Osteocyte (in vitro differentiated cells): ENCODE measurements at regions not wholly inside any gene's neighbourhood (a gene's known extent, or its start where the extent isn't known, plus 50 kb on each side); places are given as distances from the start of the nearest gene placed in this dataset.

Source experiments
- DNase-seq: peaks from one replicate; pipeline ENCODE4 v3.0.0; 2021; ENCODE audit warnings: mixed read lengths; ENCODE audit not compliant: unreplicated experiment; ENCODE audit errors: extremely low spot score
- H3K27ac Mint-ChIP-seq: one replicate; pipeline ENCODE4 v1.8.0; 2021; ENCODE audit warnings: mild to moderate bottlenecking, mixed read lengths; ENCODE audit not compliant: unreplicated experiment
- H3K27me3 Mint-ChIP-seq: one replicate; pipeline ENCODE4 v1.8.0; 2021; ENCODE audit warnings: mixed read lengths; ENCODE audit not compliant: unreplicated experiment
- H3K36me3 Mint-ChIP-seq: one replicate; pipeline ENCODE4 v1.8.0; 2021; ENCODE audit warnings: mixed read lengths; ENCODE audit not compliant: unreplicated experiment
- H3K4me1 Mint-ChIP-seq: one replicate; pipeline ENCODE4 v1.8.0; 2021; ENCODE audit warnings: mixed read lengths; ENCODE audit not compliant: unreplicated experiment
- H3K4me3 Mint-ChIP-seq: one replicate; pipeline ENCODE4 v1.8.0; 2021; ENCODE audit warnings: mild to moderate bottlenecking, moderate library complexity, mixed read lengths; ENCODE audit not compliant: unreplicated experiment
- H3K9me3 Mint-ChIP-seq: one replicate; pipeline ENCODE4 v1.8.0; 2021; ENCODE audit warnings: mixed read lengths; ENCODE audit not compliant: unreplicated experiment
- TF ChIP-seq, protein P1 (sequence below): fragments of 200-600 bp; sonication (generic); IDR thresholded peaks from 2 replicates; pipeline ENCODE4 v1.5.0; 2021; ENCODE audit warnings: antibody characterized with exemption, mild to moderate bottlenecking, moderate library complexity

DNA sequence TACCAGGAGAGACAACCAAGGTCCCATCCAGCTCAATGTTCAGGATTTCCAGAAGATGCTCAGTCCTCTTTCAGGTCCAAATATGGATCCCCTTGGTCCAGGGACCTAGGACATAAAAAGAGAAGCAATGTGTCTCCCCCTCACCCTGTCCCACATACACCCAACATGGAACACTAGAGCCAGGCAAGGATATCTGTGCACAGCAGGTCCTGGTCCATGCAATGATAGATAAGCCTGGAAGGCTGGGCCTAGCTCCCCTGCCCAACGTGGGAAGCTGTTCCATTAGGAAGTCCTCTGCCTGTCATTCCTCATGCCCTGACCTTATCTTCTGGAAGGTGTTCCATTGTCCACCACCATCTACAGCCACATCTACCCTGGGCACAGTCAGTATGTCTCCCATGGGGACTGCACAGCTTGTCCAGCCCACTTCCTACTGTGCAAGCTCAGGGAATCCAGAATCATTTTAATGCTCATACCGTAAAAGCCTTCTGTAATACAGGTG is 1434.8 kb downstream of the TBC1D22A start:
- Mint-ChIP-seq H3K4me1 (peaks cover 7% of the 10 kb centered on the region), H3K4me3 (no peak overlapping the region), H3K9me3 (peaks cover 2% of the 10 kb centered on the region), H3K27ac (no peak overlapping the region), H3K27me3 (peaks cover 9% of the 10 kb centered on the region), H3K36me3 (no peaks in the 10 kb centered on the region)
- peak; percentile 51 for DNase-seq
- TF ChIP-seq, protein P1, sequence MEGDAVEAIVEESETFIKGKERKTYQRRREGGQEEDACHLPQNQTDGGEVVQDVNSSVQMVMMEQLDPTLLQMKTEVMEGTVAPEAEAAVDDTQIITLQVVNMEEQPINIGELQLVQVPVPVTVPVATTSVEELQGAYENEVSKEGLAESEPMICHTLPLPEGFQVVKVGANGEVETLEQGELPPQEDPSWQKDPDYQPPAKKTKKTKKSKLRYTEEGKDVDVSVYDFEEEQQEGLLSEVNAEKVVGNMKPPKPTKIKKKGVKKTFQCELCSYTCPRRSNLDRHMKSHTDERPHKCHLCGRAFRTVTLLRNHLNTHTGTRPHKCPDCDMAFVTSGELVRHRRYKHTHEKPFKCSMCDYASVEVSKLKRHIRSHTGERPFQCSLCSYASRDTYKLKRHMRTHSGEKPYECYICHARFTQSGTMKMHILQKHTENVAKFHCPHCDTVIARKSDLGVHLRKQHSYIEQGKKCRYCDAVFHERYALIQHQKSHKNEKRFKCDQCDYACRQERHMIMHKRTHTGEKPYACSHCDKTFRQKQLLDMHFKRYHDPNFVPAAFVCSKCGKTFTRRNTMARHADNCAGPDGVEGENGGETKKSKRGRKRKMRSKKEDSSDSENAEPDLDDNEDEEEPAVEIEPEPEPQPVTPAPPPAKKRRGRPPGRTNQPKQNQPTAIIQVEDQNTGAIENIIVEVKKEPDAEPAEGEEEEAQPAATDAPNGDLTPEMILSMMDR: no peak

DNA sequence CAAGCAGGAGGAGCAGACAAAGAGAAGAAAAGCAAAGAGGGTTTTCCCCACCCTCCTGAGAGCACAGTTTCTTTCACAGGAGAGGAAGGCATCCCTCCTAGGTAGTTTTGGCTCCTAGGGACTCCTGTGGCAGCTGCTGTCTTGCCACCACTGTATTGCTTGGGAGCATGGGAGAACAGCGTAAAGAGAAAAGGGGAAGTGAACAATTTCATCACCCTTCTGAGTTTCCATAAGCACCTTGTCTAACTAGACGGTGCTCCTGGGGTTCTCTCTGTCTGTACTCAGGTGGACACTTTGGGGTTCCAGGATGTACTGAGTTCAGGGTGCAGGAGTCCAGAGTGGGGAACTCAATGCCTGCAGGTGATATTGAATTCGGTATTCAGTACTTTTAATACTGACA is 1430.5 kb downstream of the TBC1D22A start:
- Mint-ChIP-seq H3K27ac (no peak overlapping the region), H3K4me3 (no peak overlapping the region), H3K4me1 (peaks cover 11% of the 10 kb centered on the region), H3K36me3 (no peaks in the 10 kb centered on the region), H3K9me3 (peaks cover 23% of the 10 kb centered on the region), H3K27me3 (no peaks in the 10 kb centered on the region)
- DNase-seq: no peak
- TF ChIP-seq, protein P1: no peak

DNA sequence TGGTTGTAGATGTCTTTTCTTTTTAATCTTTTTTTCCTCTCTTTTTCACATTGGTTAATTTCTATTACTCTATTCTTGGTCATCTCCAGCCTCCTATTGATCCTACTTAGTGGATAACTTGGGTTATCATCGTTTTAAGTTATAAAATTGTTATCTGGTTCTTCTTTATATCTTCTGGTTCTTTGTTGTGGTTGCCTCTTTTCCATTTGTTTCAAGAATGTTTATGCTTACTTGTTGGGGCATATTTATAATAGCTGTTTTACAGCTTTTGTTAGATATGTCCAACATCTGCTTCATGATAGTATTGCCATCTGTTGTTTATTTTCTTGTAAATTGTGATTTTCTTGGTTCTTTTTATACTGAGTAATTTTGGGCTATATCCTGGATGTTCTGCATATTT is 1429.6 kb downstream of the TBC1D22A start:
- H3K27me3 Mint-ChIP-seq: no peaks in the 10 kb centered on the region
- no peak for DNase-seq
- no peak overlapping the region for H3K4me3 Mint-ChIP-seq
- no peak overlapping the region for H3K27ac Mint-ChIP-seq
- H3K36me3 Mint-ChIP-seq: no peaks in the 10 kb centered on the region
- peaks cover 11% of the 10 kb centered on the region for H3K4me1 Mint-ChIP-seq
- TF ChIP-seq, protein P1: no peak
- peaks cover 23% of the 10 kb centered on the region for H3K9me3 Mint-ChIP-seq

DNA sequence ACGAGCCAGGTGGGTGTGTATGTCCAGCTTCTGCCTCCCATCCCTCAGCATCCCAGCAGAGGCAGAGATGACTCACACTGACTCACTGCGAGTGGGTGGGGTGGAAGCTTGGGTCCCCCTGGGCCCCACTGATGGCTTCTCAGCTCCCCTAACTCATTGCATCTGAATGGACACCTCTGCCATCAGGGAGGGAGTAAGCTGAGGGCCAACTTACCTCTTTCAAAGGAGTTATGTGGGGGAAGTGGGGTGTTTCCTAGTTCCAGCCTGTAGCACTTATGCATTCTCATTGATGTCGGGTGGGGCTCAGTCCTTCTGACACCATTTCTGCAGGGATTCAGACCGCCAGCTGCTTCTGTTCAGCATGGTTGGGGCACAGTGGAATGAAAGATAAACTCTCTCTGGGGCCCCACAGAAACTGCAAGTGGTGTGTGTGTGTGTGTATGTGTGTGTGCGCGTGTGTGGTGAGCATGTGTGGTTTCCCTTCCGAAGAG is 1425.8 kb downstream of the TBC1D22A start:
- Mint-ChIP-seq H3K27me3 (no peaks in the 10 kb centered on the region), H3K4me3 (no peak overlapping the region), H3K36me3 (no peaks in the 10 kb centered on the region), H3K9me3 (peaks cover 23% of the 10 kb centered on the region), H3K4me1 (peaks cover 7% of the 10 kb centered on the region), H3K27ac (no peak overlapping the region)
- TF ChIP-seq, protein P1: no peak
- peak; percentile 53 for DNase-seq

DNA sequence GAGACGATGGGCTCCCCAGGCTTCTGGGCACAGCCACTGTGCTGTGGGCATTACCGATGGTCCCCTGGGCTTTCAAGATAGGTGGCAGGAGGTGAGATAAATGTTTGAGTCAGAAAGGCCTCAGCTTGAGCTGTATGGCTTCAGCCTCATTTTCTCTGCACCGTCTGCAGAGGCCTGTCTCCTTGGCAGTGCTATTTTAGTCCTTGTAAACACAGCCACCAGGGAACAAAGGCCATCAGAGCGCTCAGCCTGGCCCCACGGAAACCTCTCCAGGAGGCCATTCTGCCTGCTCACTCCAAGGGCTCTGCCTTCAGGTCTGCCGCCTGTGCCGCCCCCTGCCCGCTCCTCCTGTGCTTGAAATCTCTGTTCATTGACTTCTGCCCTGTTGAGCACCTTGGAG is 1424.9 kb downstream of the TBC1D22A start:
- peaks cover 22% of the 10 kb centered on the region for H3K9me3 Mint-ChIP-seq

More for the DNA sequence above, 1424.9 kb downstream of the TBC1D22A start:
- no peak overlapping the region for H3K4me3 Mint-ChIP-seq
- H3K36me3 Mint-ChIP-seq: no peaks in the 10 kb centered on the region
- no peak overlapping the region for H3K27ac Mint-ChIP-seq
- TF ChIP-seq, protein P1: no peak
- DNase-seq: peak; percentile 71
- no peaks in the 10 kb centered on the region for H3K27me3 Mint-ChIP-seq
- H3K4me1 Mint-ChIP-seq: peaks cover 3% of the 10 kb centered on the region
